ENCODE measurements at regions not wholly inside any gene's neighbourhood (a gene's known extent, or its start where the extent isn't known, plus 50 kb on each side); places are given as distances from the start of the nearest gene placed in this dataset.

GRCh38 chr5:92459654-92460053, 1076.5 kb upstream of the ARRDC3 start:
- DNase-seq = no peak

- no peak for DNase-seq
Observed at GRCh38 chr5:92455011-92455410, 1071.9 kb upstream of the ARRDC3 start.

DNA sequence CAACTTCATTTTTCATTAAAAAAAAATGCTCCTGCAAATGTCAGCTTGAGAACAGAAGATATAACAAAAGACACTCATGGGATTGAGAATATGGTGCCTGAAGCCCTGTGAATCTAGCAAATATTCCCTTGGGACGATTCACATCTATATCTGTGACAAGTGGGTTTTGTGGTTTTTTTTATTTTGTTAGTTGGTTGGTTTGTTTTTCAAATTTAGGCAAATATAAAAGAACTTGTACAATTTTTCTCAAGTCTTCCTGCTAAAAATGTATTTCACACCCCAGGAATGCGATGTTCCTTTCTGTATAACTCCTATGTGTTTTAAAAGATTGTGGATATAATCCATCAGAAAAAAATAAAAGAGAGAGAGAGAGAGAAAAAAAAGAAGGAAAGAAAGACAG, 1061.8 kb upstream of the ARRDC3 start:
- DNase-seq = no peak

- no peak for DNase-seq
Observed at GRCh38 chr5:92435781-92436180, 1052.7 kb upstream of the ARRDC3 start.

- DNase-seq = no peak
Observed at GRCh38 chr5:92429646-92430045, 1046.5 kb upstream of the ARRDC3 start.

- no peak for DNase-seq
Observed at GRCh38 chr5:92428415-92428814, 1045.3 kb upstream of the ARRDC3 start.

DNA sequence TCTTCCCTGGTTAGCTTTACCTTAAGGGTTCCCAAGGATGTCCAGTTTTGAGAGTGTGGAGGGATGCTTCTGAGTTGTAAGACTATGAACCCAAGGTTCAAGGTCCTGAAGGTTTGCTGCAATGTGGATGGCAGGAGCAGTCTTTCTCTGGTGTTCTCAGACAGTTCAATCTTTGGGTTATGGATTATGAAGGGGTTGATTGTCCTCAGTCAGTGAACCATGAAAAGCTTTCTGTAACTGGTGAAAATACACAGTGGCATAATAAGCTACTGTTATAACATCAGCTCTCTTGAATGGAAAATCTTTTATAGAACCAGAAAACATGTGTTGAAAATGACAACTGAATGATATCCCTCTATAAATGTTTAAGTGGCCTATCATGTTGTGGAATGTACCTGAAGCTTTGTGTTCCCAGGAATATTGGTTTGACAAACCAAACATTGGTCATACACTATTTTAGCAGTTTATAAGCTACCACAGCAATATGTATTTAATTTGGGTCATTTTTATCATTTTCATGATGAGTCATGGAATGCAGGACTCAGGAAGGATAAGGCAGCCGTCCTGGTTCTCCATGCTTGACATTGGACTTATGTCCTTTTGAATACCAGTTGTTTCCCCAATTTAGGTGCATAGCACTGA, 1041.8 kb upstream of the ARRDC3 start:
- no peak for DNase-seq

DNA sequence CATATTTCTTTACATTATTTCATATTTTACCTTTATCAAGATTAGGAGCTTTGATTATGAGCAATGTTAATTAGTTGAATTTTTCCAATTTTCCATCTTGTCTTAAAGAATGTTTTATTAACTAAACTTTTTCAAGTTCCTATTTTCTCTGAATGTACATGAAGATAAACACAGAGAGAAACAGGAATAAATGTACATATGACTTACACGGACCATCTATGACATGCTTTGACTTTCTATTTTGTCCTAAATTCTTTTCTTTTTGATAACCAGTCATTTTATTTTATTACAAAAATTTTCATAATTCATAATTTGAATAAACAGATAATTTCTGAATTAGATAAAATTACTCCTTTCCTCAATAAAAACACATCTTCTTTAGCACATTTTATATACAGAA, 1038.8 kb upstream of the ARRDC3 start:
- no peak for DNase-seq

- no peak for DNase-seq
Observed at GRCh38 chr5:92421196-92421595, 1038.1 kb upstream of the ARRDC3 start.

DNA sequence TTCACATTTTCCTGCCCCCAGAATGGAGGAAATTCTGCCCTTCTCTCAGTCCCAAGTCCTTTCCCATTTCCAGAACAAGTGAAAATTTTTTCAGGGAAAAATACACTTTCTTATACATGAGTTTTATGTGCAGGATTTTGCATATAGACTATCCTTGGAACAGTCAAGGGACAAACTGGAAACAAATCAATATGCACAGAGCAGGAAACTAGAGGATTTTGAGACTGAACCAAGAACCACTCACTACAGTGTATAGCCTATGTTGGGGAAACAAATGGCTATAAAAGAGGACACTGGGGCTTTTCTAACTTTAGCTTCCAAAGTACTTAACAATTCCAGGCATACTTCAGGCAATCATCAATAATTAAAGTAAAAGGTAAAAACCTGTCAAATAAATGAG, 1036.1 kb upstream of the ARRDC3 start:
- DNase-seq = no peak

- DNase-seq = no peak
Observed at GRCh38 chr5:92418341-92418740, 1035.2 kb upstream of the ARRDC3 start.

DNA sequence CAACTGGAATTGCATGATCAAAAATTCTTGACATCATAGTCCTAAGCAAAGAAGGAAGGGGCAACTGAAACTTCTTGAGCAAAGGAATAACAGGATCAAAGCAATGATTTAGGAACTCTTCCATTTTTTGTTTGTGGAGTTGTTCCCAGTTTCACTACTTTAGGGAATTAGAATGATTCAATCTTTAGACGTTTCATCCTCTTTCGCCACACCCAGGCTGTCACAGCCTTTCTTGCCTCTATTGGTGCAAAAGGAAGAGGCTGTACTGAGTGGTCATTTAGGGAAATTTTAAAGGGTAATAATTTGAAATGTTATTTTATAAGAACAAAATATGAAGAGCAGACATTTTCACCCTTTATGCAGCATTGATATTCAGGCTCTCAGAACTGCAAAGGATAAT, 1026.0 kb upstream of the ARRDC3 start:
- no peak for DNase-seq

DNA sequence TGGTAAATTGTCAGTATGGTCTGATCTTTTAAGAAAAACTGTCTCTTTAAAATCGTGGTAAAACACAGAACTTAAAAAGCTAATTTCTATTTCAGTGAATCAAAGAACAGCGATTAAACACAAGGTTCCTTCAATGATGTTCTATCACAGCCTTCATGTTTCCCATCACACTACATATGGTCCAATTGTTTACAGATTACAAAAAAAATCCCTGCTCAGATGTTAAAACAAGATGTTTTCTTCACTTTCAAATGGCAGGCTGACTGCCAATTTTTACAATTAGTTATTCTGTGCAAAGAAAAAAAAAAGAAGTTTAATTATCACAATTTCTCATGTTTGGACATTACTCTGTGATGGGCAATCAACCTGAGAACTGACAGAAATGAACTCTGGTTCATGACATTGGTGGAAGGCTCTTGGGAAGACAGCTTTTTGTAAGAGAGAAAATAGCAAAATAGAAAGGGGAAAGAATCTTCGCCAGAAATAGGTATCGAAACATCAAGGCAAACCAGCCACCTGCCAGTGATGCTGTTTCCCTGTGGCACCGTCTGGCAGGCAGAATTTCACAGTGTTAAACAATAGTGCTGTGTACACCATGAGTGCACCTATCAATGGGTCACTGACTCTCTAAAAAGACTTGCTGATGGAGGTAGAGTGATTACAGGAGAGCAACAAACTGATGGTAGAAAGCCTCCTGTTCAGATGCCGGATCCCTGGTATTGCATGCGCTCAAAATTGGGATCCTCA, 1020.0 kb upstream of the ARRDC3 start:
- no peak for DNase-seq

GRCh38 chr5:92402045-92402444, 1018.9 kb upstream of the ARRDC3 start:
- no peak for DNase-seq

DNA sequence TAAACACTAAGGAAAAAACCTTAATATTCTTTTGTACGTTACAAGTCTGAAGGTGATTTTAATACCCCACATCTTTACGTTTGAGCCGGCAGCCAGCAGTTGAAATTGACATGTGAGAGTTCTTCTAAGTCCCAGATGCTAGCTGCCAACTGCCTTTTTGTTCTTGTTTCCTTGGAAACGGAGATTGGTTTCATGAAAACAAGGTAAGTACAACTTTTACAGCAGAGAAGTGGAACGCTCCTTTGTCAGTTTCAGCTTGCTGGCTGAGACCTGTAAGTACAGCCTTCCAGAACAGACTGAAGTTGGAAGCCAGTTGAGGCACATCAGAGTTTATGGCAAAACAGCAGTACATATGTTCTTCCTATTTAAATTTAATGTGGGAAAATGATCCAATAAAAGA, 1018.4 kb upstream of the ARRDC3 start:
- DNase-seq = no peak

- no peak for DNase-seq
Observed at GRCh38 chr5:92394936-92395335, 1011.8 kb upstream of the ARRDC3 start.

DNA sequence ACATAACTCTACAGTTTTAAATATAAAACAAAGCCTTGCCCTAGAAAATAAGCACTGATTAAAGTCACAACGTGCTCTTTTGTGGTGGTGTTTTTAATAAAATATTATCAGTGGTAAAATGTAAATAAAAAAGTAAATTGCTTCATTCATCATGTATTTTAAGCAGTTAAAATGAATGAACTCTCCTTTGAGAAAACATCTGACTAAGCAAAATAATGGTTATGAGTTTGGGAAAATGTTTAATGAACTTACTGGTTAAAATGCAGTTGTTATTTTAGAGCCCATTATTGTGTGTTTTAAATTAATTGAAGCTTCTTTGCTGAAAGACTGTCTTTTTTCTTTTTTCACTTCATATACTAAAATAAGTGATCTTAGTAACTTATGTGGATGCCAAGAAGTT, 1007.5 kb upstream of the ARRDC3 start:
- DNase-seq = no peak

- no peak for DNase-seq
Observed at GRCh38 chr5:92380069-92380770, 997.1 kb upstream of the ARRDC3 start.

DNA sequence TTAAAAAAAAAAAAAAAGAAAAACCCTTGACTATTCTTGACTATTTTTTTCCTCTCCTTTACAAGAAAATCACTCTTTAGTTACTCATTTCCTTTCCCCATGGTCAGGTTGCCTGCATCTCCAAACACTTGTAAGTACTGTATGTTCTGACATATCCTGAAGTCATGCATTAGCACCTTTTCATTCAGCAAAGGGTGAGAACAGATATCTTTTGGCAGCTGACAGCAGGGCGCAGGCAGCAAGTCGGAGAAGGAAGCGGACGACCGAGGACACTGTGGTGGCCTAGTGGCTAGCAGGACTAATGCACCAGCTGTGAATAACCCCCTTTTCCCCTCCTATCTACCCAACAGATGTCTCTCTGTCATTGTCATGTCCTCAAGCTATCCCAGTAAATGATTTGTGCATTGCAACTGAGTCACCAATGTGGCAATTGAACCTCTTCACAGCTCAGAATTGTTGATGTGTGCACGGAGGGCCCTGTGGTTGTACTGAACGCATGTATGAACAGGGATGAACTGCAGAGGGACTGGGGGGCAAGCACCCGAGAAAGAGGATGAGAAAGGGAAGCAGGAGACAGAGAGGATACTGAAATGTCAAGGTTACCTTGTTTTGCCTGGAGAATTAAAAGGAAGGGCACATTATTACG, 996.0 kb upstream of the ARRDC3 start:
- no peak for DNase-seq

- no peak for DNase-seq
Observed at GRCh38 chr5:92374859-92375258, 991.7 kb upstream of the ARRDC3 start.

GRCh38 chr5:92372766-92373165, 989.6 kb upstream of the ARRDC3 start:
- DNase-seq = no peak

- no peak for DNase-seq
Observed at GRCh38 chr5:92371889-92372235, 988.7 kb upstream of the ARRDC3 start.

DNA sequence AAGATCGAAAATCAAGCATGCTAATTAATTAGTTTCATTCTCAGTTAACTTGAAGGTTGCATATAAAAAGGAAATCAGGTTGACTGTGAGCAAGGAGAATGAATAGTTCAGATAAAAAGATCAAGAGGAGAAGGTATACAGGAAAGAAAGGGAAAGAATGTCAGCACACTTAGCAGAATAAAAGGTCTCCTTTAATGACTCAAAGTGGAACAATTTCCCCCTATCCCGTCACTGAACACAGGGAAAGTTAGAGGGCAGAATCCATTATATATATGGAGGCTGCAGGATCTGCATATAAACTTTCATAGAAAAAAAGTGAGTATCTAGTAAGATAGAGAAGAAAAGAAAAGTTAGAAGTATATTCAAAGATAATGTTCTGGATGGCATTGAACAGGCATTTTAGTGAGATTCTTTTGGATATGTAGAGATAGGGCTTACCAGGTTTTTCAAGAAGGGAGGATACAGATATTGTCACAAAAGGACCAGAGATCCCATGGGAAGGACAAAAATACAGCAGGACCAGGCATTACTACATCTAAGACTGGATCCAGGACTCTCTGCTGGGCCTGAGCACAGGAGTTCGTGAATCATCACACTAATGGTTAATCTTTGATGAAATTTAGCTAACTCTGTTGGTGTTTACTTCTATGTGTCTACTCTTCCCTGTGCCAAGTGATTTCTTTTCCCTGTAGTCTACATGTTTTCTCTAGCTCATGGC, 988.2 kb upstream of the ARRDC3 start:
- DNase-seq = no peak

Measured in activated CD4-positive, alpha-beta T cell treated with anti-CD3 and anti-CD28 coated beads, Interleukin-10, Interleukin-2, amounts not matched to agents 100 ng/mL and 50 ng/mL, durations not matched to agents 16 hours and 8 hours (primary cell).